ENCODE measurements at regions not wholly inside any gene's neighbourhood (a gene's known extent, or its start where the extent isn't known, plus 50 kb on each side); places are given as distances from the start of the nearest gene placed in this dataset.

GRCh38 chr6:88490195-88490907 lies 324.2 kb upstream of the CNR1 start:
- no peak for TF ChIP-seq CTCF (IDR thresholded peaks at IDR 0.05; ENCODE audit: unreplicated experiment)
- H3K27ac Mint-ChIP-seq (ENCODE audit: unreplicated experiment) = no peak overlapping the region

DNA sequence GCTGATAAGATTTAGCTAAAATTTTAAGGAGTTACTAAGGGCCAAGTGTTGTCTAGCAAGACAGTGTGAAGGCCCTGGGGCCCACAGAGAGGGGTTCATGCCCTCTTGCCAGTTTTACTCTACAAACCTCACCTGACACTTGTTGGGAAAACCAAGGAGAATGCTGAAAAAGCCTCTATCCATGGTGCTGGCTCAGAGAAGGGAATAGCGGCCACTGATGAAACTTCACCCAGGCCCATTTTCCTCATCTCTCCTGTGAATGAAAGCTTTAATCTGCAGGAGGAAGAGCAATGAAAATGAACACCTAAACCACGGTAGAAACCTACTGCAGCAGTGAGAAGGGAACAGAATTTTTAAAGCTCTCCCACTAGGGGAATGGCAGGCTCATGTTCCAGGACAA lies 317.3 kb upstream of the CNR1 start:
- Mint-ChIP-seq H3K9me3 (ENCODE audit: unreplicated experiment) (no peaks in the 10 kb centered on the region), H3K27me3 (ENCODE audit: unreplicated experiment) (peaks cover 3% of the 10 kb centered on the region), H3K27ac (ENCODE audit: unreplicated experiment) (no peak overlapping the region), H3K4me1 (ENCODE audit: unreplicated experiment) (no peaks in the 10 kb centered on the region), H3K4me3 (ENCODE audit: unreplicated experiment) (no peak overlapping the region), H3K36me3 (ENCODE audit: low read depth, unreplicated experiment) (peaks cover 2% of the 10 kb centered on the region)
- no peak for TF ChIP-seq CTCF (IDR thresholded peaks at IDR 0.05; ENCODE audit: unreplicated experiment)
- no peak for DNase-seq (ENCODE audit: low spot score)

More at GRCh38 chr6:88490195-88490907, 324.2 kb upstream of the CNR1 start:
- Mint-ChIP-seq H3K4me3 (ENCODE audit: unreplicated experiment) (no peak overlapping the region), H3K4me1 (ENCODE audit: unreplicated experiment) (peaks cover 5% of the 10 kb centered on the region), H3K27me3 (ENCODE audit: unreplicated experiment) (no peaks in the 10 kb centered on the region), H3K36me3 (ENCODE audit: low read depth, unreplicated experiment) (no peaks in the 10 kb centered on the region), H3K9me3 (ENCODE audit: unreplicated experiment) (no peaks in the 10 kb centered on the region)
- DNase-seq (ENCODE audit: low spot score) = no peak

DNA sequence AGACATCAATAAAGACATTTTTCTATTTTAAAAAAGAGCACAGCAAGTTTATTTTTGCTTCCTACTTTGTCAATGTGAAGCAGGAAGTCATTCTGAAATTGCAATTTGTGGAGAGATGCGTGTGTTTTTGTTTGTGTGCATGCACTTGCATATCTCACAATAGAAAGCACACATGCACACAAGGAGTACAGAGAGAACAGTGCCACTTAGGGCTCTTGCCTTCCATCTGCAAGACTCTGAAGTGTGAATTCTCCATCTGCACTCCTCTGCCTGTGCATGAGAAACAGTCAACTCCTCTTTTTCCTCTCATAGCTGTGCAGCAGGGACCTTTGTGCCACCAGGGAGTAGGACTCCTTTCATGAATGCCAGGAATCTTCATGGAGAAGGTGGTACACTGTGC lies 316.3 kb upstream of the CNR1 start:
- H3K27me3 Mint-ChIP-seq (ENCODE audit: unreplicated experiment) = peaks cover 3% of the 10 kb centered on the region
- peaks cover 4% of the 10 kb centered on the region for H3K36me3 Mint-ChIP-seq (ENCODE audit: low read depth, unreplicated experiment)
- no peak for DNase-seq (ENCODE audit: low spot score)
- no peaks in the 10 kb centered on the region for H3K9me3 Mint-ChIP-seq (ENCODE audit: unreplicated experiment)
- no peak overlapping the region for H3K27ac Mint-ChIP-seq (ENCODE audit: unreplicated experiment)
- no peak overlapping the region for H3K4me3 Mint-ChIP-seq (ENCODE audit: unreplicated experiment)
- H3K4me1 Mint-ChIP-seq (ENCODE audit: unreplicated experiment) = no peaks in the 10 kb centered on the region
- no peak for TF ChIP-seq CTCF (IDR thresholded peaks at IDR 0.05; ENCODE audit: unreplicated experiment)

DNA sequence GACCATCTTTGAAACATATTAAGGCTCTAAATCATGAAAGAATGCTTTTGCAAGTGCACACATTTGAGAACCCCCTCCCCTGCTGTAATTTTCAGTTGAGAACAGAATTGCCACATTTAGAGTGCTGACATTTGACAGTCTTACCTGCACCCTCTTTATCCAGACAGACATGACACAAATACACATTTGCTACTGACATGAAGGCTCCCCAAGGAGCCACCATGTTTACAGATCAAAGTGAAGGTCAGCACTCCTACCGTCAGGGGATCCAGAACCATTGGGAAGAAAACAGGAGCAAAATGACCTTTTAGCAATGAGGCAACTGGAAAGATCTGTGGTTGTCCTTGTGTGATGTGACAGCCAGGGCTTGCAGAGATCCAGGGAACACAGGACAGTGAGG lies 315.4 kb upstream of the CNR1 start:
- no peak for TF ChIP-seq CTCF (IDR thresholded peaks at IDR 0.05; ENCODE audit: unreplicated experiment)
- Mint-ChIP-seq H3K27me3 (ENCODE audit: unreplicated experiment) (peaks cover 3% of the 10 kb centered on the region), H3K36me3 (ENCODE audit: low read depth, unreplicated experiment) (peaks cover 4% of the 10 kb centered on the region), H3K27ac (ENCODE audit: unreplicated experiment) (no peak overlapping the region), H3K9me3 (ENCODE audit: unreplicated experiment) (no peaks in the 10 kb centered on the region), H3K4me3 (ENCODE audit: unreplicated experiment) (no peak overlapping the region), H3K4me1 (ENCODE audit: unreplicated experiment) (no peaks in the 10 kb centered on the region)
- DNase-seq (ENCODE audit: low spot score) = no peak

DNA sequence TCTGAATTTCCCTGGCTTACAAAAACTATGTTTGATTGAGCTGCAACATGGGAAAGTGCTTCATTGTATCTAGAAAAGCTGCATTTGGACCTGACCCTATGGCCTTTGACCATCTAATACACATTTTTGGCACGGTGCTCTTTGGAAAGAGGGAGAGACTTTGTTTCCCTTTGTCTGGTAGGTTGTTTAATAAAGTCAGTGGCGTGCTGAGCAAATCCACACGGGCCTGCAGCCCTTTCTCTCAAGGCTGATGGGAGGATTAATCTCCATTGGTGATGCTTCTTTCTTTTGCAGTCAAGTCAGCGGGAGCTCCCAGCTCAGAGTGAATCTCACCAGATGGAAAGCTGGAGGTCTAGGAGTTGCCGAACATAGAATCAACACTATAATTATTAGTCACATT lies 314.7 kb upstream of the CNR1 start:
- DNase-seq (ENCODE audit: low spot score) = no peak
- Mint-ChIP-seq H3K9me3 (ENCODE audit: unreplicated experiment) (no peaks in the 10 kb centered on the region), H3K27ac (ENCODE audit: unreplicated experiment) (no peak overlapping the region), H3K27me3 (ENCODE audit: unreplicated experiment) (peaks cover 3% of the 10 kb centered on the region), H3K4me1 (ENCODE audit: unreplicated experiment) (no peaks in the 10 kb centered on the region), H3K4me3 (ENCODE audit: unreplicated experiment) (no peak overlapping the region), H3K36me3 (ENCODE audit: low read depth, unreplicated experiment) (peaks cover 4% of the 10 kb centered on the region)
- no peak for TF ChIP-seq CTCF (IDR thresholded peaks at IDR 0.05; ENCODE audit: unreplicated experiment)

Data from endothelial cell (in vitro differentiated cells).